PC-9 (cell line): ENCODE measurements at regions not wholly inside any gene's neighbourhood (a gene's known extent, or its start where the extent isn't known, plus 50 kb on each side); places are given as distances from the start of the nearest gene placed in this dataset.
"Not testable (repeated sequence)": the region's sequence is repeated elsewhere in the genome, so short reads cannot be mapped to it uniquely, and the experiment has no call there.

Source experiments
- BruUV-seq: library from RNA; stranded (reverse); fragments of 400-500 nt; replicated peaks from 2 replicates; lab custom pipeline; 2021; lab: Mats Ljungman, UMichigan
- CTCF ChIA-PET: fragments of 300-600 bp; sonication (Branson Sonifier 250); formaldehyde crosslinking; loops from one replicate; lab custom pipeline; 2022; ENCODE audit warnings: antibody characterized with exemption; lab: Charles Lee
- POLR2A ChIA-PET: fragments of 300-600 bp; sonication (Branson Sonifier 250); formaldehyde crosslinking; loops from one replicate; lab custom pipeline; 2022; ENCODE audit warnings: antibody characterized with exemption; ENCODE audit not compliant: unreplicated experiment; lab: Charles Lee
- DNase-seq, 2 experiments: peaks; one replicate each; pipeline versions ENCODE4 v3.0.0 to v3.0.0-alpha.2; 2015 to 2022; ENCODE audit warnings: mixed read lengths in 1 of 2
- H2AFZ ChIP-seq: fragments of 200-600 bp; sonication (generic); 2 replicates; pipeline ENCODE4 v1.8.1; 2017; ENCODE audit warnings: antibody characterized with exemption
- H3F3A ChIP-seq: fragments of 200-600 bp; sonication (generic); 2 replicates; pipeline ENCODE4 v1.8.1; 2017; ENCODE audit warnings: antibody characterized with exemption, mild to moderate bottlenecking, low read depth; ENCODE audit not compliant: insufficient read depth
- H3K27ac ChIP-seq: fragments of 200-600 bp; sonication (generic); 2 replicates; pipeline ENCODE4 v1.6.1; 2016; ENCODE audit warnings: mixed run types
- H3K27me3 ChIP-seq: fragments of 200-600 bp; sonication (generic); 2 replicates; pipeline ENCODE4 v1.6.1; 2016; ENCODE audit warnings: low read depth, mixed run types; ENCODE audit not compliant: insufficient read depth
- H3K36me3 ChIP-seq: fragments of 200-600 bp; sonication (generic); 2 replicates; pipeline ENCODE4 v1.6.1; 2016; ENCODE audit warnings: low read depth, mixed run types
- H3K4me1 ChIP-seq: fragments of 200-600 bp; sonication (generic); replicated peaks from 2 replicates; pipeline ENCODE4 v1.6.1; 2016; ENCODE audit warnings: mixed run types; ENCODE audit not compliant: insufficient read depth
- H3K4me2 ChIP-seq: fragments of 200-600 bp; sonication (generic); 2 replicates; pipeline ENCODE4 v1.6.1; 2017; ENCODE audit warnings: mixed run types
- H3K4me3 ChIP-seq: fragments of 200-600 bp; sonication (generic); 2 replicates; pipeline ENCODE4 v1.6.1; 2016; ENCODE audit warnings: mixed run types
- H3K79me2 ChIP-seq: fragments of 200-600 bp; sonication (generic); 2 replicates; pipeline ENCODE4 v1.6.1; 2017; ENCODE audit warnings: low read depth, mixed run types
- H3K9me2 ChIP-seq: fragments of 200-600 bp; sonication (generic); 2 replicates; pipeline ENCODE4 v1.8.1; 2017; ENCODE audit warnings: mild to moderate bottlenecking; ENCODE audit not compliant: insufficient read depth
- H3K9me3 ChIP-seq: fragments of 200-600 bp; sonication (generic); 2 replicates; pipeline ENCODE4 v1.8.1; 2016; ENCODE audit warnings: low read depth; ENCODE audit not compliant: insufficient read depth
- H4K20me1 ChIP-seq: fragments of 200-600 bp; sonication (generic); 2 replicates; pipeline ENCODE4 v1.8.1; 2017; ENCODE audit not compliant: insufficient read depth
- CTCF ChIP-seq: fragments of 200-600 bp; sonication (generic); conservative IDR thresholded peaks from 2 replicates; pipeline ENCODE4 v1.6.1; 2017; ENCODE audit warnings: mixed run types, antibody characterized with exemption, mild to moderate bottlenecking, moderate library complexity
- EZH2 ChIP-seq: fragments of 200-600 bp; sonication (generic); IDR thresholded peaks from 2 replicates; pipeline ENCODE4 v1.8.0; 2017; ENCODE audit warnings: antibody characterized with exemption, low read depth
- intact Hi-C: fragments of 100-400 bp; cut with micrococcal nuclease; formaldehyde crosslinking; loops from one replicate; pipeline ENCODE4 v1.10.0; 2022; ENCODE audit not compliant: unreplicated experiment

DNA sequence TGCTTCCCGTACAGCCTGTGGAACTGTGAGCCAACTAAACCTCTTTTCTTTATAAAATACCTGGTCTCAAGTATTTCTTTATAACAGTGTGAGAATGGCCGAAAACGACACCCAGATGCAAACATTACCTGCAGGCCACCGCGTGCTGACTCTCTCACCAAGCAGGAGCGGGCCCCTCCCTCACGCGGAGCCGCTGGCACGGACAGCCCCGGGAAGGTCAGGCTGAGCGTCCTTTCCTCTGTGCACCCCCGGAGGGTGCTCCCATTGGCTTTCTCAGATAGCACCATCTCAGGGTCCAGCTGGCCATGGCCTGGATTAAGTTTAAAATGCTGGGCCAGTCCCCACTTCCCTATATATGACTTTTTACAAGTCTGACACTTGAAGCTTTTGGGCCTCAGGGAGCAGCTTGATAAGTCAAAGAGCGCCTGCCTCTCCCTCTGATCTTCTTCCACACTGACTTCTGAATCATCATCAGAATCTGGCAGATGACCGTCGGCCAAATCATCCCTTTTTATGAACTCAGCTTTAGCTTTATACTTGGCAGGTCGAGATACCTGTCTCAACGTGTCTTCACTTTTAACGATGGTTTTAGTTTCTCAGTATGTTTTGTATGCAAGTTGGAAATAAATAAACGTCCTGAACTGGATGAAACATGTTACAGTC lies 115.1 kb upstream of the PRKX start:
- CTCF ChIA-PET, H3K27me3 ChIP-seq, H3K4me3 ChIP-seq, intact Hi-C loops, H3F3A ChIP-seq, DNase-seq, H3K27ac ChIP-seq, H3K4me1 ChIP-seq, H3K36me3 ChIP-seq, H3K79me2 ChIP-seq, H4K20me1 ChIP-seq, H3K9me3 ChIP-seq, H2AFZ ChIP-seq, POLR2A ChIA-PET, H3K9me2 ChIP-seq, H3K4me2 ChIP-seq, BruUV-seq: not testable (repeated sequence)

GRCh38 chrX:3824008-3824407 lies 110.6 kb upstream of the PRKX start:
- H3K36me3 ChIP-seq, H3K9me3 ChIP-seq, POLR2A ChIA-PET, H4K20me1 ChIP-seq, DNase-seq, H3K4me2 ChIP-seq, BruUV-seq, H3K27me3 ChIP-seq, intact Hi-C loops, H3K9me2 ChIP-seq, H2AFZ ChIP-seq, H3F3A ChIP-seq, CTCF ChIA-PET, H3K4me3 ChIP-seq, H3K27ac ChIP-seq, H3K79me2 ChIP-seq, H3K4me1 ChIP-seq: not testable (repeated sequence)

DNA sequence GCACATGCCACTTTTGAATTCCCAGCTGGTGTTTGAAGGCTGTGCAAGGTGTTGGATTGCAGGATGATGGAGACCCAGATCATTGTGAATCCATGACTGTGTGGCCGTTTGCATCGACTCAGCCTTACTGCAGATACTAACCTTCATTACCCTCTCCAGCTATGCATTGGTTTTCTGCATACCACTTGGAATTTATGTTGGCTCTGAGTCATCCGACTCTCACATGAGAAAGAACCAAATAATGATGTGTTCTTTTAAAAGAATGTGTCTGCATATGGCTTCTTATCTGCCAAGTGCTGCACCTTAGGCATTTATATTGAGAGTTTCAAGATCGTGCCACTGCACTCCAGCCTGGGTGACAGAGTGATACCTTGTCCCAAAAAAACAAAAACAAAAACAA lies 106.7 kb upstream of the PRKX start:
- H3K9me2 ChIP-seq = no peaks in the 10 kb centered on the region
- H3K27me3 ChIP-seq = no peaks in the 10 kb centered on the region
- H3K4me1 ChIP-seq = peaks cover 8% of the 10 kb centered on the region; the same call in 1 of the 2 replicates
- DNase-seq = peak in 1 of 2 experiments; percentile 40
- H3K4me3 ChIP-seq = no peak overlapping the region
- TF ChIP-seq CTCF (no peak), EZH2 (no peak)
- BruUV-seq = no TSS peak
- no peaks in the 10 kb centered on the region for H3K9me3 ChIP-seq
- H3K79me2 ChIP-seq = peaks cover 7% of the 10 kb centered on the region; the same call in 1 of the 2 replicates
- H4K20me1 ChIP-seq = peaks cover 7% of the 10 kb centered on the region; the same call in 1 of the 2 replicates
- ChIA-PET CTCF (no interaction called here), POLR2A (no interaction called here)
- no peak overlapping the region for H3K27ac ChIP-seq
- H3F3A ChIP-seq = peaks cover 17% of the 10 kb centered on the region; the same call in 1 of the 2 replicates
- H3K36me3 ChIP-seq = no peaks in the 10 kb centered on the region; the same call in 1 of the 2 replicates
- H3K4me2 ChIP-seq = no peak overlapping the region
- H2AFZ ChIP-seq = no peak overlapping the region
- intact Hi-C loops = no loop called here

- H2AFZ ChIP-seq, POLR2A ChIA-PET, H3K9me2 ChIP-seq, H3K27me3 ChIP-seq, intact Hi-C loops, H3K9me3 ChIP-seq, H4K20me1 ChIP-seq, H3K27ac ChIP-seq, H3K4me3 ChIP-seq, H3K36me3 ChIP-seq, CTCF ChIA-PET, DNase-seq, BruUV-seq: not testable (repeated sequence)
- Histone ChIP-seq H3F3A (peaks cover 28% of the 10 kb centered on the region), H3K4me2 (0 out of 2 replicates have a peak overlapping the region, but pooled peaks have one; percentile 82), H3K4me1 (peaks cover 12% of the 10 kb centered on the region; the same call in 1 of the 2 replicates), H3K79me2 (peaks cover 12% of the 10 kb centered on the region; the same call in 1 of the 2 replicates)
Measured at GRCh38 chrX:3817480-3817879, 104.0 kb upstream of the PRKX start.
